ENCODE measurements at regions not wholly inside any gene's neighbourhood (a gene's known extent, or its start where the extent isn't known, plus 50 kb on each side); places are given as distances from the start of the nearest gene placed in this dataset.
"Not testable (repeated sequence)": the region's sequence is repeated elsewhere in the genome, so short reads cannot be mapped to it uniquely, and the experiment has no call there.

GRCh38 chr3:106342386-106342785 is 473.6 kb upstream of the CBLB start:
- DNase-seq (ENCODE audit: low read depth in 2 of 2) = no peak

DNA sequence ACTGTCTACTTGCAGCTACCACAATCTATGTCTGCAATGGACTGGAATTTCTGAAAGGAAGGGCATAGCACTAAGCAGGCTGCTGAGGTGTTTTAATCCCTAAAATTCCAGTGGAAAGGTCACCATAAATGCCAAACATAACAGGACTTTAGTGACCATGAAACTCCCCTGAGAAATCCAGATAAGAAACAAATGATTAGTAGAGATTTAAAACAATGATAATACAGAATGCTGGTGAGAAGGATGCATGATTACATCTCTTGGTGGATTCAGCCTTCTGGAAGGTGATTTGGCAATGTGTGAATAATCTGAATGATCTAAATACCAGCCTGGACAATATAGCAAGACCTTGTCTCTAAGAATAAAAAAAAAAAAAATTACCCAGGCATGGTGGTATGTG is 475.0 kb upstream of the CBLB start:
- no peak for DNase-seq (ENCODE audit: low read depth in 2 of 2)

DNA sequence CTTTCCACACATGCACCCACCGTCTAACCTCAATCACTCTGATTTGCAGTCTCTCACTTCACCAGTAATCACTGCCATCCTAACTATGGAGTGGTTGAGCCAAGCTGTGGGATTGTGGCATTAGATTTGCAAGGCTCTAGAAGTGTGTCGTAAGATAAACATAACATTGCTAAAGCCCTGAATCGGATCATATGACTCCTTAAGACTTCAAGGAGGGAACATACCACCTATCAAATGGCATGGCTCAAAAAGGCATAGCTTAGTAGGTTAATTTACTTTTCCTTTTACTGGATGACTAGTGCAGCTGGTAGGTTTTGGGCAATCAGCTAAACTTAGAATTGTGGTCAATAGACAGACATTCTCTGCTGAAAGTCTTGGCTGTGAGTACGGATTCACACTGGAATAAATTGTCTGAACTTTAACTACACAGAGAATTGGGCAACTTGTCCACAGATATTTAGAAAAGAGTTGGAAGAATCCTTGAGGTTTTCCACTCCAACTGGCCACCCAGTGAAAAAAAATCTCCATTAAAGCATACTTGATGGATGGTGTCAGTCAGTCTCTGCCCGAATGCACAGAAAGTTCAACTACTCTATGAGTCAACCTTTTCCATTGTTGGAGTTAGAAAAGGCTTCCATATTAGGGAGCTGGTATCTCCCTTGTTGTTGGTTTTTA is 476.7 kb upstream of the CBLB start:
- no peak for DNase-seq (ENCODE audit: low read depth in 2 of 2)

GRCh38 chr3:106347350-106347749 is 478.5 kb upstream of the CBLB start:
- DNase-seq (ENCODE audit: low read depth in 2 of 2) = no peak

GRCh38 chr3:106348139-106348690 is 479.4 kb upstream of the CBLB start:
- no peak for DNase-seq (ENCODE audit: low read depth in 2 of 2)

GRCh38 chr3:106349191-106349881 is 480.5 kb upstream of the CBLB start:
- DNase-seq (ENCODE audit: low read depth in 2 of 2) = no peak

- no peak for DNase-seq (ENCODE audit: low read depth in 2 of 2)
These were observed 487.1 kb upstream of the CBLB start for GRCh38 chr3:106355873-106356272.

DNA sequence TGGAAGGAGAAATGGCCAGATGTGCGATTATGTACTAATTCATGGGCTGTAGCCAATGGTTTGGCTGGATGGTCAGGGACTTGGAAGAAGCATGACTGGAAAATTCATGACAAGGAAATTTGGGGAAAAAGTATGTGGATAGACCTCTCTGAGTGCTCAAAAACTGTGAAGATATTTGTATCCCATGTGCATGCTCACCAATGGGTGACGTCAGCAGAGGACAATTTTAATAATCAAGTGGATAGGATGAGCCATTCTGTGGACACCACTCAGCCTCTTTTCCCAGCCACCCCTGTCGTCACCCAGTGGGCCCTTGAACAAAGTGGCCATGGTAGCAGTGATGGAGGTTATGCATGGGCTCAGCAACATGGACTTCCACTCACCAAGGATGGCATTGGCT is 490.9 kb upstream of the CBLB start:
- no peak for DNase-seq (ENCODE audit: low read depth in 2 of 2)

GRCh38 chr3:106360901-106361300 is 492.1 kb upstream of the CBLB start:
- DNase-seq (ENCODE audit: low read depth in 2 of 2) = not testable (repeated sequence)

GRCh38 chr3:106364477-106364876 is 495.7 kb upstream of the CBLB start:
- DNase-seq (ENCODE audit: low read depth in 2 of 2) = no peak

DNA sequence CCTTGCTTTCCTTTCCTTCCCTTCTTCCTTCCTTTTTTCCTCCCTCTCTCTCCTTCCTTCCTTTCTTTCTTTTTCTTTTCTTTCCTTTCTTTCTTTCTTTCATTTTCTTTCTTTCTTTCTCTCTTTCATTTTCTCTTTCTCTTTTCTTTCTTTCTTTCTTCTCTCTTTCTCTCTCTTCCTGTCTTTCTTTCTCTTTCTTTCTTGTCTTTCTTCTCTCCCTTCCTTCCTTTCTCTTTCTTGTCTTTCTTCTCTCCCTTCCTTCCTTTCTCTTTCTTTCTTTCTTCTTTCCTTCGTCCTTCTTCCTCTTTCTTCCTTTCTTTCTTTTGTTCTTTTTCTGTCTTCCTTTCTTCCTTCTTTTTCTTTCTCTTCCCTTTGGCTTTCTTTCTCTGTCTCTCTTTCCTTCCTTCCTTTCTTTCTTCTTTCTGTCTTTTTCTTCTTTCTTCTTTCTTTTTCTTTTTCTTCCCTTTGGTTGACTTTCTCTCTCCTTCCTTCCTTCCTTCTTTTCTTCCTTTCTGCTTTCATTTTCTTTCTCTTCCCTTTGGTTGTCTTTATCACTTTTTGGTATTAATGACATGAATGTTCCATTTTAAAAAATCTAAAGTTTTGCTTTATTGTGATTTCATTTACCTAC is 496.4 kb upstream of the CBLB start:
- DNase-seq (ENCODE audit: low read depth in 2 of 2) = no peak

DNA sequence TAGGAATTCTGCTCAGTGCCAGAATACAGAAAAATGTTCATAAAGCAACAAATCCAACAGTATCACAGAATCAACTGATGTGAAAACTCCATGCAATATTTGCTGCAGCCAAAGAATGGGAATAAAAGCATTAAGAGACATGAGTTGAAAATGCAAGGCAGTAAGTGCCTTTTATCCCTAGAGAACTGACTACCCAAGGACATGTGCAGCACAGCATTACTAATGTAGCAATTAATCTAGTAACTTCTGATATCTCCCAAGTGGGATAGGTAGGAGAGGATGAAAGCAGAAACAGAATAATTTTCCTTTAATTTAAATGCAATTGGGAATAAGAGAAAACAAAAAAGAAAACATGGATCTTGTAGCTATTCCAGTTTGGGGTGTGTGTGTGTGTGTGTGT is 497.5 kb upstream of the CBLB start:
- no peak for DNase-seq (ENCODE audit: low read depth in 2 of 2)

- no peak for DNase-seq (ENCODE audit: low read depth in 2 of 2)
These were observed 498.7 kb upstream of the CBLB start for GRCh38 chr3:106367496-106367895.

GRCh38 chr3:106371221-106371970 is 502.6 kb upstream of the CBLB start:
- no peak for DNase-seq (ENCODE audit: low read depth in 2 of 2)

DNA sequence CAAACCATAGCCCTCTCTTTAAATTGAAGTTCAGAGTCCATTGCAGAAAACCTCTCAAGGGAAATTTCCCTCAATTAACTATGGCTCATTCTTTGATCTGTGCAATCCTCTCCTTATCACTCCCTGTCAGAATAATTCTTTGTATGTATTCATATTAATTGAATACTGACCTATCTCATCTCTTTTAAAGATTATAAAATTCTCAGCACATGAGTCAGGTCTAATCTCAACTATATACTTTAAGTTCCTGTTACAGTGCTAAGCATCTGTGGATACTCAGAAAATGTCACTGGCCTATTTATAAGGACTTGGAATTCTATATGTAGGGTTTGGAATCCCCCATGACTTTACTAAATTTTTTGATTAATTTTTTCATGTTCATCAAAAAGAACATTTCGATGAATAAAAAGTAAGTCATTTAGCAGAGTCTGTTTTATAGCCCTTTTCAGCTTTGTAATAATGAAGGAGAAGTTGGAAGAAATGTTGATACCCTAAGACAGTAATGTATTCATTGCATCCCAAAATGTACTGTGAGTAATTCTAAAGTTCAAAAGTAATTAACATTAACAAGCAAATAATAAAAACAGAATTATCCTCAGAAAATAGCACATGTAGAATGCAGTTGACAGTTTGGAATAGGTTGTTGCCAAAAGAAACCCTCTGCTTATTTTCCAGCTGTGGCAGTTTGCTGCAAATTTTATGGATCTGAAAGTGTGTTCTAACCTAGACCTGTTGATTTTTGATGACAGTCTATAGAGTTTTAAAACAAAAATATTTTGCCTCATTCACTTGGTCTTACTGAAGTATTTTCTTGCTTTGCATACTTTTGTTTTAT is 503.4 kb upstream of the CBLB start:
- DNase-seq (ENCODE audit: low read depth in 2 of 2) = no peak

DNA sequence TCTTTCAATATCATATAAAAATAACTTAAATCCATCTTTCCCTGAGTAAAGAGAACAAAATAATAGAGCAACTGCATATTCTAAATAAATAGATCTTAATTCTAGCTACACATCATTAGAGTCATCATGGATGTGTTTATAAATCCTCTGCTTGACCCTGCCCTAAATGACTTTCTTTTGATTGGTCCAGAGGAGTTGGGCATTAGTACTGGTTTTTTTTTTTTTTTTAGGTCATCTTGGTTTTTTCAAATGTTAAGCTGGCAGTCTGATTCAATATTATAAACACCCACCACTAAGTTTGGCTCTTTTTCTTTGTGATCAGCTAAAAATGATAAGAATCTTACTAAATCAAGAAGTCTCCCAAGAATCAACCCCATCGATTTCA is 504.0 kb upstream of the CBLB start:
- no peak for DNase-seq (ENCODE audit: low read depth in 2 of 2)

DNA sequence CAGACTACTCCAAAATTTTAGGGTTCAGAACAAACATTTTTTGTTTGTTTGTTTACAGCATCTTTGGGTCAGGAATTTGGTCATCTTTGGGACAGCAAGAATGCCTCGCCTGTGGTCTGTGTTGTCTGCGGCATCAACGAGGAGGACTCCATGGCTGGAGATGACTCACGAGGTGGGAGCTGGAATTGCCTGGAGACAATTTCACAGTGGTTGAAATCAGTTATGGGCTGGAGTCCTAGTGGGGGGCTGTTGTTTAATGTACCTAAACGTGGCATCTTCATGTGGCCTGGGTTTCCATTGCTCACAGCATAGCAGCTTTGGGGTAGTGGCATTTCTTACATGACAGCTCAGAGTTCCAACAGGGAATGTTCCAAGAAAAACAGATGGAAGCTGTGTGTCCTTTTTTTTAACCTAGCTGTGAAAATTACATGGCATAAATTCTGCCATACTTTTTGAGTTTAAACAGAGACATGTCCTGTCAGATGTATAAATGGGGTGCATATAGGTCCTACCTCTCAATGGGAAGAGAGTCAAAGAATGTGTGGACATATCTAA is 507.3 kb upstream of the CBLB start:
- no peak for DNase-seq (ENCODE audit: low read depth in 2 of 2)

- no peak for DNase-seq (ENCODE audit: low read depth in 2 of 2)
These were observed 510.5 kb upstream of the CBLB start for GRCh38 chr3:106379251-106379750.

- no peak for DNase-seq (ENCODE audit: low read depth in 2 of 2)
These were observed 511.4 kb upstream of the CBLB start for GRCh38 chr3:106380232-106380631.

GRCh38 chr3:106381286-106381938 is 512.6 kb upstream of the CBLB start:
- no peak for DNase-seq (ENCODE audit: low read depth in 2 of 2)
